WTC11 (cell line): ENCODE measurements at regions not wholly inside any gene's neighbourhood (a gene's known extent, or its start where the extent isn't known, plus 50 kb on each side); places are given as distances from the start of the nearest gene placed in this dataset.

Experiments
- CREM ChIP-seq: sonication (generic); formaldehyde crosslinking; IDR thresholded peaks from 2 replicates; pipeline ENCODE4 v1.8.1; 2022; ENCODE audit warnings: mild to moderate bottlenecking, missing genetic modification reagents, moderate library complexity
- ETV6 ChIP-seq: sonication (generic); formaldehyde crosslinking; IDR thresholded peaks from 2 replicates; pipeline ENCODE4 v1.8.1; 2022; ENCODE audit warnings: mild to moderate bottlenecking, missing genetic modification reagents
- GTF2I ChIP-seq: fragments of 250-450 bp; sonication (Bioruptor Pico); conservative IDR thresholded peaks from 2 replicates; pipeline ENCODE4 v1.4.0; 2021; ENCODE audit warnings: mild to moderate bottlenecking
- JUN ChIP-seq: sonication (generic); formaldehyde crosslinking; IDR thresholded peaks from 2 replicates; pipeline ENCODE4 v1.8.0; 2023; ENCODE audit warnings: mild to moderate bottlenecking, missing genetic modification reagents
- KAT7 ChIP-seq: sonication (generic); formaldehyde crosslinking; IDR thresholded peaks from 2 replicates; pipeline ENCODE4 v1.8.1; 2023; ENCODE audit warnings: missing genetic modification reagents, mild to moderate bottlenecking, borderline replicate concordance
- SMAD3 ChIP-seq: sonication (generic); formaldehyde crosslinking; IDR thresholded peaks from 2 replicates; pipeline ENCODE4 v1.8.0; 2022; ENCODE audit warnings: missing genetic modification reagents, mild to moderate bottlenecking, borderline replicate concordance
- TEAD4 ChIP-seq: sonication (generic); formaldehyde crosslinking; IDR thresholded peaks from 2 replicates; pipeline ENCODE4 v1.8.0; 2022; ENCODE audit warnings: mild to moderate bottlenecking, missing genetic modification reagents
- USF1 ChIP-seq: sonication (generic); formaldehyde crosslinking; IDR thresholded peaks from 2 replicates; pipeline ENCODE4 v1.8.0; 2022; ENCODE audit warnings: mild to moderate bottlenecking, missing genetic modification reagents
- USF2 ChIP-seq: sonication (generic); formaldehyde crosslinking; IDR thresholded peaks from 2 replicates; pipeline ENCODE4 v1.8.1; 2023; ENCODE audit warnings: mild to moderate bottlenecking, missing genetic modification reagents, moderate library complexity
- ZNF219 ChIP-seq: sonication (generic); formaldehyde crosslinking; IDR thresholded peaks from 2 replicates; pipeline ENCODE4 v1.8.0; 2023; ENCODE audit warnings: missing genetic modification reagents, mild to moderate bottlenecking, borderline replicate concordance
- ZNF281 ChIP-seq: sonication (generic); formaldehyde crosslinking; IDR thresholded peaks from 2 replicates; pipeline ENCODE4 v1.8.0; 2023; ENCODE audit warnings: mild to moderate bottlenecking, missing genetic modification reagents
- TF ChIP-seq, protein P1 (sequence below): fragments of 200-600 bp; IDR thresholded peaks from 2 replicates; pipeline ENCODE4 v1.8.0; 2022; ENCODE audit warnings: antibody characterized with exemption
- TF ChIP-seq, protein P2 (sequence below): sonication (generic); formaldehyde crosslinking; IDR thresholded peaks from 2 replicates; pipeline ENCODE4 v1.8.1; 2023; ENCODE audit warnings: mild to moderate bottlenecking, missing genetic modification reagents, borderline replicate concordance
- TF ChIP-seq, protein P3 (sequence below): sonication (generic); formaldehyde crosslinking; IDR thresholded peaks from 2 replicates; pipeline ENCODE4 v1.8.1; 2022; ENCODE audit warnings: mild to moderate bottlenecking, missing genetic modification reagents, moderate library complexity, borderline replicate concordance

- TF ChIP-seq, protein P1, sequence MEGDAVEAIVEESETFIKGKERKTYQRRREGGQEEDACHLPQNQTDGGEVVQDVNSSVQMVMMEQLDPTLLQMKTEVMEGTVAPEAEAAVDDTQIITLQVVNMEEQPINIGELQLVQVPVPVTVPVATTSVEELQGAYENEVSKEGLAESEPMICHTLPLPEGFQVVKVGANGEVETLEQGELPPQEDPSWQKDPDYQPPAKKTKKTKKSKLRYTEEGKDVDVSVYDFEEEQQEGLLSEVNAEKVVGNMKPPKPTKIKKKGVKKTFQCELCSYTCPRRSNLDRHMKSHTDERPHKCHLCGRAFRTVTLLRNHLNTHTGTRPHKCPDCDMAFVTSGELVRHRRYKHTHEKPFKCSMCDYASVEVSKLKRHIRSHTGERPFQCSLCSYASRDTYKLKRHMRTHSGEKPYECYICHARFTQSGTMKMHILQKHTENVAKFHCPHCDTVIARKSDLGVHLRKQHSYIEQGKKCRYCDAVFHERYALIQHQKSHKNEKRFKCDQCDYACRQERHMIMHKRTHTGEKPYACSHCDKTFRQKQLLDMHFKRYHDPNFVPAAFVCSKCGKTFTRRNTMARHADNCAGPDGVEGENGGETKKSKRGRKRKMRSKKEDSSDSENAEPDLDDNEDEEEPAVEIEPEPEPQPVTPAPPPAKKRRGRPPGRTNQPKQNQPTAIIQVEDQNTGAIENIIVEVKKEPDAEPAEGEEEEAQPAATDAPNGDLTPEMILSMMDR: no peak
- TF ChIP-seq JUN (CRISPR knock-in tag) (no peak), USF2 (no peak), TEAD4 (CRISPR knock-in tag) (no peak), CREM (CRISPR knock-in tag) (no peak), ZNF281 (no peak), KAT7 (no peak), GTF2I (no peak), ETV6 (CRISPR knock-in tag) (no peak), ZNF219 (CRISPR knock-in tag) (no peak), SMAD3 (CRISPR knock-in tag) (no peak), USF1 (no peak)
- TF ChIP-seq, protein P2, sequence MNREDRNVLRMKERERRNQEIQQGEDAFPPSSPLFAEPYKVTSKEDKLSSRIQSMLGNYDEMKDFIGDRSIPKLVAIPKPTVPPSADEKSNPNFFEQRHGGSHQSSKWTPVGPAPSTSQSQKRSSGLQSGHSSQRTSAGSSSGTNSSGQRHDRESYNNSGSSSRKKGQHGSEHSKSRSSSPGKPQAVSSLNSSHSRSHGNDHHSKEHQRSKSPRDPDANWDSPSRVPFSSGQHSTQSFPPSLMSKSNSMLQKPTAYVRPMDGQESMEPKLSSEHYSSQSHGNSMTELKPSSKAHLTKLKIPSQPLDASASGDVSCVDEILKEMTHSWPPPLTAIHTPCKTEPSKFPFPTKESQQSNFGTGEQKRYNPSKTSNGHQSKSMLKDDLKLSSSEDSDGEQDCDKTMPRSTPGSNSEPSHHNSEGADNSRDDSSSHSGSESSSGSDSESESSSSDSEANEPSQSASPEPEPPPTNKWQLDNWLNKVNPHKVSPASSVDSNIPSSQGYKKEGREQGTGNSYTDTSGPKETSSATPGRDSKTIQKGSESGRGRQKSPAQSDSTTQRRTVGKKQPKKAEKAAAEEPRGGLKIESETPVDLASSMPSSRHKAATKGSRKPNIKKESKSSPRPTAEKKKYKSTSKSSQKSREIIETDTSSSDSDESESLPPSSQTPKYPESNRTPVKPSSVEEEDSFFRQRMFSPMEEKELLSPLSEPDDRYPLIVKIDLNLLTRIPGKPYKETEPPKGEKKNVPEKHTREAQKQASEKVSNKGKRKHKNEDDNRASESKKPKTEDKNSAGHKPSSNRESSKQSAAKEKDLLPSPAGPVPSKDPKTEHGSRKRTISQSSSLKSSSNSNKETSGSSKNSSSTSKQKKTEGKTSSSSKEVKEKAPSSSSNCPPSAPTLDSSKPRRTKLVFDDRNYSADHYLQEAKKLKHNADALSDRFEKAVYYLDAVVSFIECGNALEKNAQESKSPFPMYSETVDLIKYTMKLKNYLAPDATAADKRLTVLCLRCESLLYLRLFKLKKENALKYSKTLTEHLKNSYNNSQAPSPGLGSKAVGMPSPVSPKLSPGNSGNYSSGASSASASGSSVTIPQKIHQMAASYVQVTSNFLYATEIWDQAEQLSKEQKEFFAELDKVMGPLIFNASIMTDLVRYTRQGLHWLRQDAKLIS (CRISPR knock-in tag): no peak
- TF ChIP-seq, protein P3, sequence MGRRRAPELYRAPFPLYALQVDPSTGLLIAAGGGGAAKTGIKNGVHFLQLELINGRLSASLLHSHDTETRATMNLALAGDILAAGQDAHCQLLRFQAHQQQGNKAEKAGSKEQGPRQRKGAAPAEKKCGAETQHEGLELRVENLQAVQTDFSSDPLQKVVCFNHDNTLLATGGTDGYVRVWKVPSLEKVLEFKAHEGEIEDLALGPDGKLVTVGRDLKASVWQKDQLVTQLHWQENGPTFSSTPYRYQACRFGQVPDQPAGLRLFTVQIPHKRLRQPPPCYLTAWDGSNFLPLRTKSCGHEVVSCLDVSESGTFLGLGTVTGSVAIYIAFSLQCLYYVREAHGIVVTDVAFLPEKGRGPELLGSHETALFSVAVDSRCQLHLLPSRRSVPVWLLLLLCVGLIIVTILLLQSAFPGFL (CRISPR knock-in tag): no peak
These were observed 115.8 kb upstream of the NPAS2 start for GRCh38 chr2:100704156-100704555.
